Osteocyte (in vitro differentiated cells): ENCODE measurements at regions not wholly inside any gene's neighbourhood (a gene's known extent, or its start where the extent isn't known, plus 50 kb on each side); places are given as distances from the start of the nearest gene placed in this dataset.
A peak's percentile ranks its signal among the peaks of the same experiment; 100 is the strongest.
"Not testable (repeated sequence)": the region's sequence is repeated elsewhere in the genome, so short reads cannot be mapped to it uniquely, and the experiment has no call there.

Source experiments
- DNase-seq: peaks from one replicate; pipeline ENCODE4 v3.0.0; 2021; ENCODE audit warnings: mixed read lengths; ENCODE audit not compliant: unreplicated experiment; ENCODE audit errors: extremely low spot score
- H3K27ac Mint-ChIP-seq: one replicate; pipeline ENCODE4 v1.8.0; 2021; ENCODE audit warnings: mild to moderate bottlenecking, mixed read lengths; ENCODE audit not compliant: unreplicated experiment
- H3K27me3 Mint-ChIP-seq: one replicate; pipeline ENCODE4 v1.8.0; 2021; ENCODE audit warnings: mixed read lengths; ENCODE audit not compliant: unreplicated experiment
- H3K36me3 Mint-ChIP-seq: one replicate; pipeline ENCODE4 v1.8.0; 2021; ENCODE audit warnings: mixed read lengths; ENCODE audit not compliant: unreplicated experiment
- H3K4me1 Mint-ChIP-seq: one replicate; pipeline ENCODE4 v1.8.0; 2021; ENCODE audit warnings: mixed read lengths; ENCODE audit not compliant: unreplicated experiment
- H3K4me3 Mint-ChIP-seq: one replicate; pipeline ENCODE4 v1.8.0; 2021; ENCODE audit warnings: mild to moderate bottlenecking, moderate library complexity, mixed read lengths; ENCODE audit not compliant: unreplicated experiment
- H3K9me3 Mint-ChIP-seq: one replicate; pipeline ENCODE4 v1.8.0; 2021; ENCODE audit warnings: mixed read lengths; ENCODE audit not compliant: unreplicated experiment
- TF ChIP-seq, protein P1 (sequence below): fragments of 200-600 bp; sonication (generic); IDR thresholded peaks from 2 replicates; pipeline ENCODE4 v1.5.0; 2021; ENCODE audit warnings: antibody characterized with exemption, mild to moderate bottlenecking, moderate library complexity

DNA sequence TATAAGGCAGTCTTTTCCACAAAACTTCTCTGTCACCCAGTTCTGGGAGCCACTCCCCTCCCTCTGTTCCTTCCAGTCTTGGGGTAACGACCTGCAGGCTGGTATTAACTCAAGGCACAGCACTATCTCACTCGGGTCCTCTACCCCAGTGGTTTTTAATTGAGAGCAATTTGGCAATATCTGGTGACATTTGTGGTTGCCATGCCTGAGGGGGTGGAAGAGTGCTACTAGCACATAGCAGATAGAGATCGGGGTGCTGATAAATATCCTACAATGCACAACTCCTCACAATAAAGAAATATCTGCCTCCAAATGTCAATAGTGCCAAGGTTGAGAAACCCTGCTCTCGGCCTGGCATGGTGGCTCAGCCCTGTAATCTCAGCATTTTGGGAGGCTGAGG is 117.7 kb upstream of the ABCC4 start:
- peaks cover 30% of the 10 kb centered on the region for H3K27me3 Mint-ChIP-seq
- no peak for DNase-seq
- H3K4me1 Mint-ChIP-seq = no peaks in the 10 kb centered on the region
- H3K4me3 Mint-ChIP-seq = no peak overlapping the region
- TF ChIP-seq, protein P1, sequence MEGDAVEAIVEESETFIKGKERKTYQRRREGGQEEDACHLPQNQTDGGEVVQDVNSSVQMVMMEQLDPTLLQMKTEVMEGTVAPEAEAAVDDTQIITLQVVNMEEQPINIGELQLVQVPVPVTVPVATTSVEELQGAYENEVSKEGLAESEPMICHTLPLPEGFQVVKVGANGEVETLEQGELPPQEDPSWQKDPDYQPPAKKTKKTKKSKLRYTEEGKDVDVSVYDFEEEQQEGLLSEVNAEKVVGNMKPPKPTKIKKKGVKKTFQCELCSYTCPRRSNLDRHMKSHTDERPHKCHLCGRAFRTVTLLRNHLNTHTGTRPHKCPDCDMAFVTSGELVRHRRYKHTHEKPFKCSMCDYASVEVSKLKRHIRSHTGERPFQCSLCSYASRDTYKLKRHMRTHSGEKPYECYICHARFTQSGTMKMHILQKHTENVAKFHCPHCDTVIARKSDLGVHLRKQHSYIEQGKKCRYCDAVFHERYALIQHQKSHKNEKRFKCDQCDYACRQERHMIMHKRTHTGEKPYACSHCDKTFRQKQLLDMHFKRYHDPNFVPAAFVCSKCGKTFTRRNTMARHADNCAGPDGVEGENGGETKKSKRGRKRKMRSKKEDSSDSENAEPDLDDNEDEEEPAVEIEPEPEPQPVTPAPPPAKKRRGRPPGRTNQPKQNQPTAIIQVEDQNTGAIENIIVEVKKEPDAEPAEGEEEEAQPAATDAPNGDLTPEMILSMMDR = no peak
- no peaks in the 10 kb centered on the region for H3K9me3 Mint-ChIP-seq
- no peak overlapping the region for H3K27ac Mint-ChIP-seq
- no peaks in the 10 kb centered on the region for H3K36me3 Mint-ChIP-seq

DNA sequence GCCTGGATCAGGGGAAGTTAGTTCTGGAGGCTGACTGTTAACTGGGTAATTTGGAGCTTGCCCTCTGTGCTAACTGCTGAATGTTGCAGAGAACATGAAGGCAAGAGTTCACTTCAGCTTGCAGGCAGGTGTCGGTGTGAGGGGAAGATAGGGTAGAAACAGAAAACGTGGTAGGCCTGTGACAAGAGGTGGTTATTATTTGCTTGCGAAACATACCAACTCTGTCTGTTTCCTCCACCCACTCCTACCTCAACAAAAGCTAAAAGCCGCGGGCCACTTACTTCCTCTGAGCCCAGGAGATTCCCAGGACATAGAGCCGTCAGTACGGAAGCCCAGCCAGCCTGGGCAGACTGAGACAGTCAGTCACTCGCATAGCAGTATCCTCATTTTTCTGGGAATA is 119.2 kb upstream of the ABCC4 start:
- no peaks in the 10 kb centered on the region for H3K36me3 Mint-ChIP-seq
- H3K27me3 Mint-ChIP-seq = peaks cover 30% of the 10 kb centered on the region
- H3K4me3 Mint-ChIP-seq = no peak overlapping the region
- peak; percentile 27 for DNase-seq
- no peaks in the 10 kb centered on the region for H3K4me1 Mint-ChIP-seq
- H3K9me3 Mint-ChIP-seq = no peaks in the 10 kb centered on the region
- TF ChIP-seq, protein P1 = no peak
- no peak overlapping the region for H3K27ac Mint-ChIP-seq

DNA sequence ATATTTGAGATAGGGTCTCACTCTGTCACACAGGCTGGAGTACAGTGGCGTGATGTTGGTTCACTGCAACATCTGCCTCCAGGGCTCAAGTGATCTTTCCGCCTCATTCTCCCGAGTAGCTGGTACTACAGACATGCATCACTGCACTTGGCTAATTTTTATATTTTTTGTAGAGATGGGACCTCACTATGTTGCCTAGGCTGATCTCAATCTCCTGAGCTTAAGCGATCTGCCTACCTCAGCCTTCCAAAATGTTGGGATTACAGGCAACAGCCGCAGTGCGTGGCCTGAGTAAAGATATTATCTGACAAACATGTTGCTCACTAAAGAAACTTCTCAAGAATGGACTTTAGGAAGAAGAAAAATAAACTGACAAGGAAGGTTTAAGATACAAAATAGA is 125.4 kb upstream of the ABCC4 start:
- DNase-seq = no peak
- no peak overlapping the region for H3K27ac Mint-ChIP-seq
- TF ChIP-seq, protein P1 = no peak
- no peaks in the 10 kb centered on the region for H3K36me3 Mint-ChIP-seq
- no peaks in the 10 kb centered on the region for H3K4me1 Mint-ChIP-seq
- no peaks in the 10 kb centered on the region for H3K9me3 Mint-ChIP-seq
- H3K4me3 Mint-ChIP-seq = no peak overlapping the region
- peaks cover 30% of the 10 kb centered on the region for H3K27me3 Mint-ChIP-seq

DNA sequence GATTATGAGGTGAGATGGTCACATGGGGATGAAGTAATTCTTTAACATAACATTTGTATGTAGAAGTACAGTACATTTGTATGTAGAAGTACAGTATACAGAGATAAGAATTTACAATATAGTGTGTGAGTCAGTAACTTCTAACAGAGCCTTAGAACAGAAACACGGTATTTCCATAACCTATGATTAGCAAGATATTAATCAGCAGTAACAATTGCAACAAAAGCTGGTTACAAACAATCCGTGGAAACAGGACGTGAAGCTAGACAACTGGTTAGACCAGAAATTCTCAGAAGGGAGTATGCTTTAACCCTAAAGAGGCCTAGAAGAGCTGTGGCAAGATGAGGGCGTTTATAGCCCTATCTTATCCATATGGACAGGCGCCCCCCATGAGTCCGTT is 122.0 kb upstream of the CLDN10 start:
- H3K27ac Mint-ChIP-seq = not testable (repeated sequence)
- peaks cover 21% of the 10 kb centered on the region for H3K27me3 Mint-ChIP-seq

DNA sequence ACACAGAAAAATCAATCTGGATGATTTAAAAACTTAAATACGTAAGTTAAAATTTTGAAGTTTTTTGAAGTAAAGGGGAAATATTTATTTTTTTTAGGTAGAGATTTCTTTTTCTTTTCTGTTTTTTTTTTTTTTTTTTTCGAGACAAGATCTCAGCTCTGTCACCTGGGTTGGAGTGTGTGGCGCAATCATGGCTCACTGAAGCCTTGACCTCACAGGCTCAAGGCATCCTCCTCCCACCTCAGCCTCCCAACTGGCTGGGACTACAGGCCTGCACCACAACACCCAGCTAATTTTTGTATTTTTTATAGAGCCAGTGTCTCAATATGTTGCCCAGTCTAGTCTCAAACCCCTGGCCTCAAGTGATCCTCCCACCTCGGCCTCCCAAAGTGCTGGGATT is 120.4 kb upstream of the CLDN10 start:
- TF ChIP-seq, protein P1 = no peak
- DNase-seq = no peak
- Mint-ChIP-seq H3K27ac (no peak overlapping the region), H3K4me3 (no peak overlapping the region), H3K36me3 (no peaks in the 10 kb centered on the region), H3K4me1 (no peaks in the 10 kb centered on the region), H3K9me3 (no peaks in the 10 kb centered on the region), H3K27me3 (peaks cover 16% of the 10 kb centered on the region)

More for the DNA sequence above, 122.0 kb upstream of the CLDN10 start:
- DNase-seq, H3K4me1 Mint-ChIP-seq, H3K9me3 Mint-ChIP-seq, H3K4me3 Mint-ChIP-seq, H3K36me3 Mint-ChIP-seq: not testable (repeated sequence)

DNA sequence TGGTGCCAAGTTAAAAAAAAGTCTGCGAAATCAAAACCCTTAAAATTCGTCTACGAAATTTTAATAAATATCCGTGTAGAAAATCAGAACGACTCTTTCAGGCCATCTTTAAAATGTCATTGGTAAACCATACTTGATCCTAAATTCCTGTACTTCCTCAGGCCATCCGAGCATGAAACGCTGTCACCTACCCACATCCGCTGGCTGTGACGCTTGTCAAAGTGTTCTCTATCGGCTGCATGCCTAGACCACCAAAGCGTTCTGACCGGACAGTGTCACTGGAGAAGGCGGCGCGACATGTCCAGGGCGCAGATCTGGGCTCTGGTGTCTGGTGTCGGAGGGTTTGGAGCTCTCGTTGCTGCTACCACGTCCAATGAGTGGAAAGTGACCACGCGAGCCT is 119.0 kb upstream of the CLDN10 start:
- no peak overlapping the region for H3K27ac Mint-ChIP-seq
- H3K4me1 Mint-ChIP-seq = no peaks in the 10 kb centered on the region
- no peak overlapping the region for H3K4me3 Mint-ChIP-seq
- DNase-seq = no peak
- TF ChIP-seq, protein P1 = no peak
- no peaks in the 10 kb centered on the region for H3K9me3 Mint-ChIP-seq
- peaks cover 14% of the 10 kb centered on the region for H3K27me3 Mint-ChIP-seq
- H3K36me3 Mint-ChIP-seq = no peaks in the 10 kb centered on the region
